NT2/D1 (cell line): ENCODE measurements at regions not wholly inside any gene's neighbourhood (a gene's known extent, or its start where the extent isn't known, plus 50 kb on each side); places are given as distances from the start of the nearest gene placed in this dataset.

Experiments used
- SUZ12 ChIP-seq: IDR thresholded peaks from 2 replicates; pipeline ENCODE4 v1.6.1; 2011; ENCODE audit not compliant: insufficient read length, insufficient read depth; ENCODE audit errors: extremely low read depth
- YY1 ChIP-seq: IDR thresholded peaks from 2 replicates; pipeline ENCODE4 v1.6.1; 2011; ENCODE audit not compliant: insufficient read length, insufficient read depth
- ZNF274 ChIP-seq: IDR thresholded peaks from 2 replicates; pipeline ENCODE4 v1.6.1; 2011; ENCODE audit warnings: mild to moderate bottlenecking, low read depth, low read length

DNA sequence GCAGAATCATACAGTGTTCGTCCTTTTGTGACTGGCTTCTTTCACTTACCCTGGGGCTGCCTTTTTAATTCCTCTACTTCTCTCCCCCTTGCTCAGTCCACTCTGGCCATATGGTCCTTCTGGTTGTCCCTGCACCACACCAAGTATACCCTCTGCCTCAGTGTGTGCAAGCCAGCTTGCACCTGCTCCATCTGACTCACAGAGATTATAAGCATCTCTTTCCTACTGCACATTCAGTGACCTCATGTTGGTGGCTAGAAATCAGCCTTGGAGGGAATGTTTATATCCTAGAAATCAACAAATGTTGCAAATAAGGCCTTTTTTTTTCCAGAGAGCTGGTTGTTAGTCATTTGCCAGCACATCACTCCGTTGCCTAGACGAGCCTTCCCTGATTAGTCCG is 67.5 kb upstream of the C10orf90 start:
- TF ChIP-seq SUZ12 (no peak), ZNF274 (no peak), YY1 (no peak)
